Right hindlimb (tissue), 1 donor: ENCODE measurements at regions not wholly inside any gene's neighbourhood (a gene's known extent, or its start where the extent isn't known, plus 50 kb on each side); places are given as distances from the start of the nearest gene placed in this dataset.
"Not testable (repeated sequence)": the region's sequence is repeated elsewhere in the genome, so short reads cannot be mapped to it uniquely, and the experiment has no call there.

Source experiments
- DNase-seq: peaks from one replicate; pipeline ENCODE4 v3.0.0-alpha.2; 2018

DNA sequence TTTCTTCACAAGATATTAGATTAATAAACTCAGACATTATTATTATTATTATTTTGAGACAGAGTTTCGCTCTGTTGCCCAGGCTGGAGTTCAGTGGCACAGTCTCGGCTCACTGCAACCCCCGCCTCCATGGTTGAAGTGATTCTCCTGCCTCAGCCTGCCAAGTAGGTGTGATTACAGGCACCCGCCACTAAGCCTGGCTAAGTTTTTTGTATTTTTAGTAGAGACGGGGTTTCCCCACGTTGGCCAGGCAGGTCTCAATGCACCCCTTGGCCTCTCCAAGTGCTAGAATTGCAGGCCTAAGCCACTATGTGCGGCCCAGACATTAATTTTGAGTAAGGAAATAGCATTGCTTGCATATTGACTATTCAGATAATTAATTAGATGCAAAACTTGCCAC is 554.9 kb upstream of the LRFN5 start:
- no peak for DNase-seq

DNA sequence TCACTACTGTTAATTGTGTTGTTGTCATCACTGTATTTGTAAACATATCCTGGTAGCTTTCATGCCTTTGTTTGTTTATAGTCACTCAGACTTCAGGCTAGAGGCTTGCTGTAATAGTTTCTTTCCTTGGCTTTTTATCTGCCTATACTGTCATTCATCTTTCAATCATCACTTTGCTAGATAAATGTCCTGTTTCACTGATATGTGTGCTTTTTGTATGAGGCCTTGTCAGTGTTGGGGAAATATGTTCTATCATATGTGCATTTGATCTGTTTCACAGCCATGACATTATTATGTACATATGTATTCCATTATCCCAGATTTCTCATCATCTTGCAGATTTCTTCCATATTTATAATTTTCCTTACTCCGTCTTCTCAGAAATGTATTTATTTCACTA is 558.9 kb upstream of the LRFN5 start:
- DNase-seq: no peak

DNA sequence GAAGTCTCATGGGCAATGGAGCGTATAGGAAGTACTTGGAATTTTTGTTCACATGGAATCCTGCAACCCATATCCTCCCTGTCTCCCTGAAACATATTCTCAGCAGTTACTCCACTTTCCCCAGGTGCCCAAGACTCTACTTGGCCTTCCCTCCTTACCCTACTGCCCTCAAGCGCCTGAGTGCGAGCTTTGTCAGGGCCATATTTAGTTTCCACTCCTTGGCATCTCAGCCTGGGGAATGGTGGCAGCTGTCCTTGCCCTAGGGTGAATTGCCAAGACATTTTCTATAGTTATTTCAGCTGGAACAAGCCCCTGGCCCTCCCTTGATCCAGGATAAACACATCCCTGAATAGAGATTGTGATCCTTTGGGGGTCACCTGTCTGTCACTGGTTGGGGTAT is 569.3 kb upstream of the LRFN5 start:
- no peak for DNase-seq

DNA sequence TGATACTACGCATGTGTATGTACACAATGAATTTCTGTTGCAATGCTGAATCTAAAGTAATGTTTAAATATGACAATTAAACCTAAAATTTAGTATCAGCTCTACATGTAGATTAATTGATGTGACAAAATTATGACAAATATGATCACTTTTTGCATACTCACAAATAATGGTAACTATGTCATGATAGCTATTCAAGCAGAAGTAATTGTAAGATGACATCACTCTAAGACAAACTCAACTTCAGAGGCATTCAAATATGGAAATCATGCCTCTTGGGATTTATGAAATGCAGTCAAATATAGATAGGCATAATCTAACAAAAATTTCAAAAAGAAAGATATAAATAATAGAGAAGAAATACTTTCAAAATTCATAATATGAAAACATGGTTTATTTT is 571.7 kb upstream of the LRFN5 start:
- DNase-seq: no peak

DNA sequence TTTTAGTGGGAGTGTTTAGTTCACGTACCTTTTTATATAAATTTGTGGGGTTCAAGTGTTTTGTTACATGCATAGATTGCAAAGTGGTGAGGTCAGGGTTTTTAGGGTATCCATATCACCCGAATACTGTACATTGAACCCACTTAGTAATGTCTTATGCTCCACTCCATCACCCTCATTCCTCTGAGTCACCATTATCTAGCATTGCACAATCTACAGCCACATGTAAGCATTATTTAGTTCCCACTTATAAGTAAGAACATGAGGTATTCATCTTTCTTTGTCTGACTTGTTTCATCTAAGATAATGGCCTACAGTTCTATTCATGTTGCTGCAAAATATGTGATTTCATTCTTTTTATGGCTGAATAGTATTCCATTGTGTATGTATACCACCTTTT is 583.7 kb upstream of the LRFN5 start:
- no peak for DNase-seq

DNA sequence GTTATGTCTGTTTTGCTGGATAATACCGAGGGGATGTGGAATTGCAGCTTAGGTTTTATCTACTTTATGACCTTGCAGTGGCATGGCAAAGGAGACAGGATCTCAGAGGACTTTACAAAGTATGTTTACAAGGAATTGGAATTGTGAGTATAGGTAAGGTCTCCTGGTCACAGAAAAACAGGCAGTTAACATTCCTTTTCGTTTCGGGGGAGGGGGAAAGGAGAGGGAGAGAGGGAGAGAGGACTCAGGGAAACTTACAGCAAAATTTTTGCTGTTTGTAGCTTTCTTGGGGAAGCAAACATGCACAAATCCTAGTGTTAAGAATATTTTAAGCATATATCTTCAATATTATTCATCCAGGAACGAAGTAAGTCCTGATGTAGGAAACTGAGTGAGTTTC is 590.5 kb upstream of the LRFN5 start:
- DNase-seq: no peak

DNA sequence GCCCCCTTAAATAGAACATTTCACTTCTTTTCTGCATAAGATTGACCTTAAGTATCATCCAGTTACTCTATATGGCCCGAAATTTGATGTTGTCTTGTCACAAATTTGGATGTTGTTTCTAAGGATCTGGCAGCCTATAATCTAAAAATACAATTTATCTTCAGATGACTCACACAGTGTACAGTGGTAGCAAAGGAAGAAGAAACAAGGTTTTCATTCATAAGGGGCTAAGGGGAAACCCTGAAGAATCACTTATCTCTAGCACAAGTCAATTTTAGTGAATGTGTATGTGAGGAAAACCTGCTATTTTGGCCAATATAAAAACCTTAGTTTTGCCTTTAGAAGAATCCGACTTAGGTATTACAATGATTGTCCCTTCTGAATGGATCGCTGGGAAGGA is 606.3 kb upstream of the LRFN5 start:
- DNase-seq: no peak

DNA sequence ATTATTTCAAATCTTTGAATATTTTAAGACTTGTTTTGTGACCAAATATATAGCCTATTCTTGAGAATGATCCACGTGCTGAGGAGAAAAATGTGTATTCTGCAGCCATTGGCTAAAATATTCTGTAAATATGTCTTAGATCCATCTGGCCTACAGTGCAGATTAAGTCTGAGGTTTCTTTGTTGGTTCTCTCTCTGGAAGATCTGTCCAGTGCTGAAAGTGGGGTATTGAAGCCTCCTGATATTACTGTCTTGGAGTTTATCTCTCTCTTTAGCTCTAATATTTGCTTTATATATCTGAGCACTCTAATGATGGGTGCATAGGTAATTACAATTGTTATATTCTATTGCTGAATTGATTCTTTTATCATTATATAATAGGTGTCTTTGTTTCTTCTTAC is 617.4 kb upstream of the LRFN5 start:
- no peak for DNase-seq

DNA sequence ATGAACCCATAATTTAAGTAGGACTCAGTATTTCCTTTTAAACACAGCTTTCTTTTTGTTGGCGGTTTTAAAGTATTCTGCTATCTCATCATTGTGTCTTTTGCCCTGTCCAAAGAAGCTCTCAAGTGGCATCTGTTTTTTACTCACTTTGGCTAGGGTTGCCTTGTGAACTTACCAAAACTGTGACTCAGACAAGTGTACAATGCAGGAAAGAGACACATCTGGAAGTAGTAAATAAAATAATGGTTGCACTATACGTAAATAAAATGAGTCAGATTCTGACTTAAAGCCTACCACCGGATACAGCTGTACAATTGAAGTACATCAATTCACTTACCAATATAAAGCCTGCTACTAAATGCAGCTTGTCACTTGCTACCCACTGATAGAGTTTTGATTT is 619.2 kb upstream of the LRFN5 start:
- no peak for DNase-seq

DNA sequence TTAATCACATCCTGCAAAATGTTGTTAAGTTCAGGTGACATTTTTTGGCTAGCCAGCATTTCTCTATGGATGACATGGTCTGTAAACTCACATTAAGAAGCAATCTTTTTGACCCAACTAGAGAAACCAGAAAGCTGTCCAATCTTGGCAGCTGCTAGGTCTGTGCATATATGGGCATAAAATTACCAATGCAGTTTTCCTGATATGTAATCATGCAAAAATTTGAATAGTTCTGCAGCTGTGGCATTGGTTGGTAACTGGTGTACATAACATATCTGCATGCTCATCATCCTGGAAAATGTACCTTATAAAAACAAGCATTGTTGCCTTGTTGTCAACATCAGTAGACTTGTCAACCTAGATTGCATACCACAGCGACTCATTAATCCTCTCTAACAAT is 620.0 kb upstream of the LRFN5 start:
- DNase-seq: no peak

DNA sequence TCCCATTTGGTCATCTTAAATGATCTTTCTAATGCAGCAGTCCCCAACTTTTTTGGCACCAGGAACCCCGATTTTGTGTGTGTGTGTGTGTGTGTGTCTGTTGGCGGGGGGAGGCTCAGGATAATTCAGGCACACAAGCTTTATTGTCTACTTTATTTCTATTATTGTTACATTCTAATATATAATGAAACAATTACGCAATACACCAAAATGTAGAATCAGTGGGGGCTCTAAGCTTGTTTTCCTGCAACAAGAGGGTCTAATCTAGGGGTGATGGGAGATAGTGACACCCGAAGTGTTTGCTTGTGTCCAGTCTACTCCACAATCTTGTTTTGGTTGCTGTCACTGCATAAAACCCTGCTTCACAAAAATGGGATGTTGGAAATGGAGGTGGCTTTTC is 621.1 kb upstream of the LRFN5 start:
- no peak for DNase-seq

DNA sequence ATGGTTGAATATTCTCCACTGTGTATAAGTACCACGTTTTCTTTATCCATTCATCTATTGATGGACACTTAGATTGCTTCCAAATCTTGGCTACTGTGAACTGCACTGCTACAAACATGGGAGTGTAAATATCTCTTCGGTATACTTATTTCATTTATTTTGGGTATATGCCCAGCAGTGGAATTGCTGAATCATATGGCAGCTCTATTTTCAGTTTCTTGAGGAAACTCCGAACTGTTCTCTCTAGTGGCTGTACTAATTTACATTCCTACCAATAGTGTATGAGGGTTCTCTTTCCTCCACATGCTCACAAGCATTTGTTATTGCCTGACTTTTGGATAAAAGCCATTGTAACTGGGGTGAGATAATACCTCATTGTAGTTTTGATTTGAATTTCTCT is 623.1 kb upstream of the LRFN5 start:
- no peak for DNase-seq

DNA sequence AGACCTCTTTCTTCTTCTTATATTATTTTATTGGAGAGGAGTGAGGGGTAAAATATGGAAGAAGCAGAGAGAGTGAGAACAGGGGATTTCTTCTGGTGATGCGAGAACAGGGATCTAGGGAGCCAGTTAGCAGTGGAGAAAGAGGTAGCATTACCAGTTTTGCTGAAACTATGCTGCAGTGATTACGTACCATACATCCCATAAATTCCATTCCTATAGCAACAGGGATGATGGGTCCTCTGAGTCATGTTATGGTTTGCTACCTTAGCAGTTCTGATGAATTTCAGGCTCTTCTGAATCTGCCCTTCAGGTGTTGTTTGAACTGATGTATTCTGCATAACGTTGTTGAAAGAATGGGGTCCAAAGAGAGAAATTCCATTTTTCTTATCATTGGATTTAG is 625.4 kb upstream of the LRFN5 start:
- no peak for DNase-seq

DNA sequence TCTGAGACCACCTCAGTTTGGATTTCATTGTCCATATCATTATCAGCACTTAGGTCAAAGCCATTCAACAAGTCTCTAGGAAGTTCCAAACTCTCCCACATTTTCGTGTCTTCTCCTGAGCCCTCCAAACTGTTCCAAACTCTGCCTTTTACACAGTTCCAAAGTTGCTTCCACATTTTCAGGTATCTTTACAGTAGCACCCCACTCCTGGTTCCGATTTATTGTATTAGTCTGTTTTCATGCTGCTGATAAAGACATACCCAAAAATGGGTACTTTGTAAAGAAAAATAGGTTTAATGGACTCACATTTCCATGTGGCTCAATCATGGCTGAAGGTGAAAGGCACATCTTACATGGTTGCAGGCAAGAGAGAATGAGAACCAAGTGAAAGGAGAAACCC is 646.4 kb upstream of the LRFN5 start:
- DNase-seq: not testable (repeated sequence)

DNA sequence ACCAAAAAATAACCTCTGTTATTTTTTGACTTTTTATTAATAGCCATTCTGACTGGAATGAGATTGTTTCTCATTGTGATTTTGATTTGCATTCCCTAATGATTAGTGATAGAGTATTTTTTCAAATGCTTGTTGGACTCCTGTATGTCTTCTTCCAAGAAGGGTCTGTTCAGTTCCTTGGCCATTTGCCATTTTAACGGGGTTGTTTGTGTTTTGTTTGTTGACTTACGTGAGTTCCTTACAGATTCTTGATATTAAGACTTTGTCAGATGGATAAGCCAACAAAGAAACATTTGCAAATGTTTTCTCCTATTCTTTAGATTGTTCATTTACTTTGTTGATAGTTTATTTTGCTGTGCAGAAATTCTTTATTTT is 651.6 kb upstream of the LRFN5 start:
- DNase-seq: no peak

DNA sequence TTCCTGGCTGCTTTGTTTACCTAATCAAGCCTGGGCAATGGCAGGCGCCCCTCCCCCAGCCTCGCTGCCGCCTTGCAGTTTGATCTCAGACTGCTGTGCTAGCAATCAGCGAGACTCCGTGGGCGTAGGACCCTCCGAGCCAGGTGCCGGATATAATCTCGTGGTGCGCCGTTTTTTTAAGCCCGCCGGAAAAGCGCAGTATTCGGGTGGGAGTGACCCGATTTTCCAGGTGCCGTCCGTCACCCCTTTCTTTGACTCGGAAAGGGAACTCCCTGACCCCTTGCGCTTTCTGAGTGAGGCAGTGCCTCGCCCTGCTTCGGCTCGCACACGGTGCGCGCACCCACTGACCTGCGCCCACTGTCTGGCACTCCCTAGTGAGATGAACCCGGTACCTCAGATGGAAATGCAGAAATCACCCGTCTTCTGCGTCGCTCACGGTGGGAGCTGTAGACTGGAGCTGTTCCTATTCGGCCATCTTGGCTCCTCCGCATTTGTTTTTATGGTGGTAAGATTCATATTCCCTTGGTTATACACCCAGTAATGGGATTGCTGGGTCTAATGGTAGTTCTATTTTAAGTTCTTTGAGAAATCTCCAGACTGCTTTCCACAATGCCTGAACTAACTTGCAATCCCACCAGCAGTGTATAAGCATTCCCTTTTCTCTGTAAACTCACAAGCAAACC is 652.1 kb upstream of the LRFN5 start:
- not testable (repeated sequence) for DNase-seq

DNA sequence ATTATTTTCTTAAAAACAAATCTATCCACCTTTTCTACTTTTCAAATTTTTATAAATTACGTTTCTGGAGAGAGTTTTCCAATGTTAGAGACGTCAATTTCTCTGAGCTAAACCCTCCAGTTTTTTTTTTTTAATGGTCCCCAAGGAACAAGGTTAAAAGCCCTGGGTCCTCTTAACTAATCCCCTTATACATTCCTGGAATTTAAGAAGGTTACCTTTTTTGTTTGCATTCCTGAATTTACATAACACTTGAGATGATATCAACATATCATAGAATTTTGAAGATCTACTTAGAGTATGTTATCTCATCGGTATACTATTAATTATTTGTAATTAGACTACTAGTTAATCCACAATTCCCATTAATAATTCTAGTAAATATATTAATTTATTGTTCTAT is 662.2 kb upstream of the LRFN5 start:
- no peak for DNase-seq

DNA sequence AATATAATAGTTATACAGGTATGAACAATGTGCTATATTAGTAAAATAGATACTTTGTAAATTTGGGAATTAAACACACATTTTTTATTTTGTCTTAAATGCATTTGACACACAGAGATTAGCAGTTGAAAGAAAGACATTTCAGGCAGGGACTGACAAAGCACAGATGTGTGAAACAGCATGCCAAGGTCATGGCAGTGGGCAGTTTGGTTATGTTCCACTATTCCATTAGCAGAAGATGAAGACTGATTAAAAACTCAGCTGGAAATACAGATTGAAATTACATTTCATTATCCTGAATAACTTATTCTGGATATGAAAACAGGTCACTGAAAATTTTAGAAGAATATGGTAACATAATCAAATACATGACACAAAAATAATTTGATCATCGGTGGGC is 669.8 kb upstream of the LRFN5 start:
- no peak for DNase-seq

DNA sequence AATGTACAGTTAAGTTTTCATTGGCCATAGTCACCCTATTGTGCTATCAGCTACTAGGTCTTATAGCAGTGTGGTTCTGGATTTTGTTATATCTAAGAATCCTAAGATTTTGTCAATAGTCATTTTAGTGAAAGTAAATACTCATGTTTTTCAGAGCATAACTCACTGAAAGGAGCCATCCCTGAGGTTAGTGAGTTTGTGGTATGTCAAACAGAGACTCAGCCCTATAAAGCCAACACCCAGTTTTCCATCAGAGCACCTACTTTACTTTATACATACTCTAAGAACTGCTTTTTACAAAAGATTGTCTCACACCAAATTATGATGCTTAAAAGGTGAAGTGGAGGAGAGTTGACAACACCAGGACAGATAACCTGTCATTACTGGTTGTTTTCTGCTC is 686.3 kb upstream of the LRFN5 start:
- no peak for DNase-seq

DNA sequence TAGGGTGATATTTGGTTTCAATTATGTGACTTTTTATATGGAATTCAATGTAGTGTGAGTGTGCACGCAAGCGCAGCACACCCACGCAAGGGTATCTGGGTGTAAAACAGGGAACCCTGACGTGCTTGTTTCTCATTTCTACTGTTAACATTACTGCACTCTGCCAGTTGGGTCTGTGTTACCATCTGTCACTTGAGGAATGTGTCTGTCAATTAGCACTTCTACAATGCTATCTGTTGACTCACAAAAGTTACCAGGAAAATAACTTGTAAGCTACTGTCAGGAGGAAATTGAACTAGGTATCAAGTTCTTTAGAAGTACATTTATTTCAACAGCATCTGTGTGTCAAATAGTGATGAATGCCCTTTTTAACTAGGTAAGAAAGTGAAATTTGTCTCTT is 695.5 kb upstream of the LRFN5 start:
- DNase-seq: no peak

DNA sequence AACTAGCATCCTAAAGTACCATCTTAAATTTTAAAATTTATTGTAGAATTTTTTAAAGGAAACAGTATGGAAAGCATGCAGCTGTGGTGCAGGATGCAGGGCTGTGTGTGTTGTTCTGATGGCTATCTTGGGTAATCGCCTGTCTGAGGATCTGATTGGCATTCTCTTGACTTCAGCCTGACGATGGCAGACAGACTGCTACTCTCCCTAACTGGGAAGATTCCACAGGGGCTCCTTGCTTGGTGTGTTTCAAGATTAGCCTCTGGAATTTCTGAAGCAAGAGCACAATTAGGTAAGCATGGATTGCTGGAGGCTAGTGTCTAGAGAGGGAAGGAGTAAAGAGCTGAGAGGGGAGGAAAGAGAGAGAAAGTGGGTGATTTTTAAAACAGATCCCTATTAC is 696.8 kb upstream of the LRFN5 start:
- DNase-seq: no peak

DNA sequence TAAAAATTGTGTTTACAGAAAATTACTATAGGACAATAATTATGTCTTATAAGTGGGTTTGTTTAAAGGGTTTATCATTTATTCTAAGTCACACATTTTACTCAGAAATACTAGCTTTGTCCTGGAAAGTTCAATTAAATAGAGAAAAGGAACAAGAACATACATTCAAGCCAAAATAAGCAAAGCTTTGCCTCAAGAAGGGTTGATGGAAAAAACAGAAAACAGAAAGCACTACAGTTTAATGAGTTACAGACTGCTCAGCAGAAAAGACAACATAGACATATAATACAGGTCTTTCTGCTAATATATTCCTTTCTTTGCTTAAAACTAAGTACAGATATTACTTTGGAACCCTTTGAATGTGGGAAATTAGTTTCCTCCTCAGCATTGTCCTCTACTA is 703.0 kb upstream of the LRFN5 start:
- no peak for DNase-seq

DNA sequence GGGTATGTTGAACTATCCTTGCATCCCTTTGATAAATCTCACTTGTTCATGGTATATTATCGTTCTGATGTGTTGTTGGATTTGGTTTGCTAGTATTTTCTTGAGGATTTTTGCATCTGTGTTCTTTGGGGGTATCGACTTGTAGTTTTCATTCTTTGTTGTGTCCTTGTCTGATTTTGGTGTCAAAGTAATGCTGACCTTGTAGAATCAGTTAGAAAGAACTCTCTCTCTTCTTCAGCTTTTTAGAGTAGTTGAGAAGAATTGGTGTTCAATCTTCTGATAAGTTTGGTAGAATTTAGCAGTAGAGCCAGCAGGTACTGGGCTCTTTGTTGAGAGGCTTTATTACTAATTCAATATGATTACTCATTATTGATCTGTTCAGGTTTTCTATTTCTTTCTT is 707.2 kb upstream of the LRFN5 start:
- DNase-seq: no peak

DNA sequence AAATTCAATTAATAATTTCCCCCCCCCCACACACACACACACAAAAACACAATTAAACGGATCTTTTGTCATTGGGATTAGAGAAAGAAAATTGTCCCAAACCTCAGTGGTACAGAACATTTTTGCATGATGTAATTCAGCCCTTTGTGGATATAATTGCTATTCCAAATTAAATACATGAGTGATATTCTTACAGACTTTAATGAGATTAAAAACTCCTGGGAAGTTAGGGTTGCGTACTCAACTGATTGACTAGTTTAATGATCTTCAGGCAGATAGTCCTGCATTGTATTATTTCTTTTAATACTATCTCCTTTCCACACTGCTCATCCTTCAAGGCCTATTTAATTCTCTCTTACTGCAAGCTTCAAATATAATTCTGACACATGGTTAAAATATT is 711.8 kb upstream of the LRFN5 start:
- DNase-seq: no peak

DNA sequence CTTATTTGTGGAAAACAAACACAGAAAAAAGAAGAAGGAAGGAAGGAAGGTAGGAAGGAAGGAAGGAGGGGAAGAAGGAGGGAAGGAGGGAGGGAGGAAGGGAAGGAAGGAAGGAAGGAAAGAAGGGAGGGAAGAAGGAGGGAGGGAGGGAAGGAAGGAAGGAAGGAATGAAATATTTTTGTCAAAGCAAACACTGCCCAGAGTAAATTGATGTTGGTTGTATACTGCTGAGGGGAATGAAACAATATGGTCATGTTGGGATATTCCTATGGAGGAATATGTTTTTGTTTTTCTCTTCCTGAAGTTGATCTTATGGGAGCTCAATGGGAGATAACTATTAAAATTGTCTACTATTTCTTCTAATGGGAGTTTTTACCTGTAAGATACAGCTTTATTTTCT is 717.5 kb upstream of the LRFN5 start:
- no peak for DNase-seq

DNA sequence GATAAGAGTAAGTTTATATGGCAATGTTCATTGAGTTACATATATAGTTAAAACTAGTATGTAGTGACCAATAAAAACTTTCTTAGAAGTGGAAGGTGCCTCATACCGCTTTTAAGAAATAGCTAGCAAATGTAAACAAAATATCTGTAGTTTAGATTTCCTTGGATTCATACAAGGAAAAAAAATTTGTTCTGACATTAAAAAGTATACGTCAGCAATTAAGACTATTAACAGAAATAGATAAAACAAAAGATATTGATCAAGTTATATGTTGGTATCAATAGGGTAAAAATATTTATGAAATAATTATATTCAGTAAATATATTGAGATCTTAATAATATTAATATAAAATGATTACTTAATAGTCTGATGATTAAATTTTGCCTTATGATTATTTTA is 718.8 kb upstream of the LRFN5 start:
- DNase-seq: no peak
